Dedifferentiated amniotic fluid mesenchymal stem cell (primary cell): ENCODE measurements at regions not wholly inside any gene's neighbourhood (a gene's known extent, or its start where the extent isn't known, plus 50 kb on each side); places are given as distances from the start of the nearest gene placed in this dataset.
A peak's percentile ranks its signal among the peaks of the same experiment; 100 is the strongest.
"Not testable (repeated sequence)": the region's sequence is repeated elsewhere in the genome, so short reads cannot be mapped to it uniquely, and the experiment has no call there.

Source experiments
- DNase-seq: peaks from one replicate; pipeline ENCODE4 v3.0.0-alpha.2; 2016; ENCODE audit errors: extremely low spot score

DNA sequence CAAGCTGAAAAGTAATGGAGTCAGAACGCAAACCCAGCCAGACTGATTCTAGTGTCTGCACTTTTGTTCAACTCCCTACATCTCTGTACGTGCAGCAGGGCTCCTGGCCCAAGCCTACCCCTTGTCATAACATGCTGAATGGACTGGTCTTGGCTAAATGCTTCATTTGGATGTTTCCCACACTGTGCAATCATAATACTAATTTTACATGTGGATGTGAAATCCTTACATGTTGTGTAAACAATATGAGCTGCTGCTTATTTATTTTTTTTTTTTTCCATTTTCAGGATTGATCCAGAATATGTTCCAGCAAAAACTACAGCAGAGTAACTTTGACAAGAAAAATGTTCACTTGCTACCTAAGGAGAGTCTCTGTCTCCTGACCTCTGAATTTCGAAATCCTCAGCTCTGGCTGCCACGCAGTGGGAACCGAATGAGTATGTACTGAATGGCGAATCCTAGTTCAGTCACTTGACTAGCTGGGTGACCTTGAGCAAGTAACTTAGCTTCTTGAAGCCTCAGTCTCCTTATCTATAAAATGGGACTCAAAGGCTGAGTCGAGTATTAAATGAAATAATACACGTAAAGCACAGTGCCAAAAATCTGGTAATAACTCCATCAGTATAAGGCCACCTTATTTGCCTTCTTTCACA lies 133.4 kb downstream of the EHF start:
- DNase-seq, result no peak

DNA sequence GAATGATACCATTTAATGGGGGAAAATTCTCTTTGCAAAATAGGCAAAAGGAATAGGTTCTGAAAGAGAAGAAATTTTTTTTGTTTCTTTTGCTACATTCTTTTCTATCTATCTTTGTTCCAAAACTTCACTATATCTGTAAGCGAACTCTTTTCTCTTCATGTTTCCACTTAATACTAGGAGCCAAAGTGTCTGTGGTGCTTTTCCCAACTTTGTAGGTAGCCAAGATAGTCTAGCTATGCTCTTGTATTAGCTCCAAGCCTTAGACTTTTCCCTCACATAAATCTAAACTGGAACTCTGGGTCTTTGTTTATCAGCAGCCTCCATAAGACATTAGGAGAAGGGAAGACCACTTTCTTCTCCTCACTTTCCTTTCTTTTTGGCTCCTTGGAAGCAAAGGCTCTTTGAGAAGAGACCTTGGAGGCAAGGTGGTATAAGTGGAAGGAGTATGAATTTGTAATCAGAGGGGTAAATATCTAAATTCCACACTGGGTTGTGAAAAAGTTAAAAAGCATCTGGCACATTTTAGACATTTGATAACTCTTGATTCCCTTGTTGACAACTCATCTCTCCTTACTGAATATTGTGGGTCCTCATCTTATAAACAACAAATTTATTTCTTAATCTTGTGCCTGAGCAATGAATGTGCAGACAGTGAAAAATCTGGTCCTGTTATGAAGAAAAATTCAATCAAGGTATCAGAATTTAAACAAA lies 130.0 kb downstream of the EHF start:
- no peak for DNase-seq

DNA sequence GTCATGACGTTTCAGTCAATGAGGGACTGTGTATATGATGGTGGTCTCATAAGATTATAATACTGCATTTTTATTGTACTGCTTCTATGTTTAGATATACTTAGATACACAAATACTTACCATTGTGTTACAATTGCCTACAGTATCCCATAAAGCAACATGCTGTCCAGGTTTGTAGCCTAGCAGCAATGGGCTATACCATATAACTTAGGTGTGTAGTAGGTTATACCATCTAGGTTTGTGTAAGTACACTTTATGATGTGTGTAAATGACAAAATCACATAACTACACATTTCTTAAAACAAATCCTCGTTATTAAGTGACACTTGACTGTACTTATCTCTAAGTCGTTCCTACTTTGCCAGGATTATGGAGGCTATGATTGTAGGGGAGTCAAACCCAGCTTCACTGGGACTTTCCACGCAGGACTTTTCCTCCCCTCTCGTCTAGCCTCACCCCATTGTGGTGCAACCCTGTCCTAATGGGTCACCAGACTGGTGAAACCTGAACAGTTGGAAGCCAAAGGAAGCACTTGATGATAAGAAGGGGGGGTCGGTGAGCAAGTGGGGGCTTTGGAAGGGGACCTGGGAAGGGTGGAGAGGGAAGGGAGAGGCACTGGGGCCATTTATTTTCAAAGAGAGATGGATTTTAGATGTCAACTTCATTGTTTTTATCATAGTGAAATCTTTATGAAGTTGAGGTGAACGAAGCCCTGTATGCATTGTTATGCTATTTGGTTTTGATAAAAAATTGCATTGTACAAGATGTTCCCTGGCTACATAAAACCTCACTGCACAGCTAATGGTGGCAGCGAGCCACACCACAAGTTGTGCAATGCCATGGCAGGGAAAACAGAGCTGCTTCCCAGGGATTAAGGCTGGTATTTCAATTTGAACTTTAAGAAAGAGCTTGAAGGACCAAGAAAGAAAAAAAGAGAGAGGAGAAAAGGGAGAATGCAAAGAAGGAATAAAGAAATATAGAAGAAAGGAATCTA lies 129.1 kb downstream of the EHF start:
- DNase-seq, result peak; percentile 91

DNA sequence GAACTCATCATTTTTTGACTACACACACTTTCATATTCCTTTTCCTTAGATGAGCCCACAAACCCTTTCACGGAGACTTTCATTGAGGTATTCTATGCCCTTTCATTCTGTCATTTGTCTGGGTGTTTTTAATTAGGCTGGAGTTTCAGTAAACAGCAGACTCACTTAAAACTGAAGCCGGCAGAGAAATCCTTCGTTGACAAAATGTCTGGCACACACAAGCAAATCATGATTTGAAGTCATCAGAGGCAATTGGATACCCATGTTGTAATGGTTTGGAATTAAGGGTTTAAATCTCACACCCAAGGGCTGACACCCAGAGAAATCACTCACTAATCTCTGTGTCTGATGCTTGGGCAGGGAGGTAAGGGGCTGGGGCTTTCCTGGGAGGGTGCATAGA lies 127.1 kb downstream of the EHF start:
- no peak for DNase-seq

DNA sequence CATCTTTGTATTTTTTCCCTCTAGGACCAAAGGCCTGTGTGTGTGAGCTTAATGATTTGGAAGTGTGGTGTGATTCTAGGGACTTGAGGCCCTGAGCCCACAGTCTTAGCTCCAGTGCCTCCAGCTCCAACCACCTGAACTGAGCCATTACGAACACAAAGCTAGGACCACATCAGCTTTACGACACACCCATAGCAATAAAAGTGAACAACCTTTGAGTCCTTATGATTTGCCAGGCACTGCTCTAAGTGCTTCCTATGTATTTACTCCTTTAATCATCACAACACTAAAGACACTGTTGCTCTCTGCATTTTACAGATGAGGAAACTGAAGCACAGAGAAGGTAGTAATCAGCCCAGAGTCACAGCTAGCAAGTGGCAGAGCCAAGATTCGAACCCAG lies 126.4 kb downstream of the EHF start:
- no peak for DNase-seq

DNA sequence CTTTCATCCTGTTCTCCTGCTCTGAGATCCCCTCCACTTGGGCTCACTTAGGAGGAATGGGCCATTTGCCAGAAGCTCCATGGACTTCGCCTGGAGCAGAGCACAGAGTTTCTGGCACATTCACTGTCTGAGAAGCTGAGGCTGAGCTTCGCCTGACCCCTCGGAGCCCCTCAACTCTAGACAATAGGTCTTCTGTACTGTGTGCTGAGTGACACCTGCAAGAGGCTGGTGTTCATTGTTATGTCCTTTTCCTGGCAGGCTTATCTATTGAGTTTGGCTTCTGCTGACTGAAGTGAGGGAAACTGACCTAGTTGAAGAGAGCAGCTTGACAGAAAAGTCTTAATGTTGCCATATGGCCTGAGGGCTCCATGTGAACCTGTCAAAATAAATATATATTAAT lies 124.3 kb downstream of the EHF start:
- no peak for DNase-seq

DNA sequence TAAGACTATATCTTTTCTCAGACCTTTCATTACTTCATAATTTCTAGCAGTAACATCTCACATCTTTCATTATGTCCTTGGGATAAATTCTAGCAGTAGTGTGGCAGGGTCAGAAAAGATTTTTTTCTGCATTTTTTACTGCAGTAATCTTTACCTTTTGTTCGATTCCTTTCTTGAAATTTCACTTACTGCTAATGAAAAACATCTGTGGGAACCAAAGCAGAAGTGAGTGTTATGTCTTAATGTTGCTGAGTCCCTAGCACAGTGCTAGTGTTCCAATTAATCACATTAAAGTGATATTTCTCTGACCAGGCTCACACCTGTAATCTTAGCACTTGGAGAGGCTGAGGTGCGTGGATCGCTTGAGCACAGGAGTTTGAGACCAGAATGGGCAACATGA lies 123.6 kb downstream of the EHF start:
- no peak for DNase-seq

DNA sequence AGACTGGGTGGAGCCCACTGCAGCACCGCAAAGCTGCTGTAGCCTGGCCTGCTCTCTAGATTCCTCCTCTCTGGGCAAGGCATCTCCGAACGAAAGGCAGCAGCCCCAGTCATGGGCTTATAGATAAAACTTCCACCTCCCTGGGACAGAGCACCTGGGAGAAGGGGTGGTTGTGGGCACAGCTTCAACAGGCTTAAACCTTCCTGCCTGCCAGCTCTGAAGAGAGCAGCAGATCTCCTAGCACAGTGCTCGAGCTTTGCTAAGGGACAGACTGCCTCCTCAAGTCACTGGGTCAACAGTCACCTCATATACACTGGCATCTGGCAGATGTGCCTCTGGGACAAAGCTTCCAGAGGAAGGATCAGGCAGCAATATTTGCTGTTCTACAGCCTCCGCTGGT lies 117.3 kb downstream of the EHF start:
- no peak for DNase-seq

DNA sequence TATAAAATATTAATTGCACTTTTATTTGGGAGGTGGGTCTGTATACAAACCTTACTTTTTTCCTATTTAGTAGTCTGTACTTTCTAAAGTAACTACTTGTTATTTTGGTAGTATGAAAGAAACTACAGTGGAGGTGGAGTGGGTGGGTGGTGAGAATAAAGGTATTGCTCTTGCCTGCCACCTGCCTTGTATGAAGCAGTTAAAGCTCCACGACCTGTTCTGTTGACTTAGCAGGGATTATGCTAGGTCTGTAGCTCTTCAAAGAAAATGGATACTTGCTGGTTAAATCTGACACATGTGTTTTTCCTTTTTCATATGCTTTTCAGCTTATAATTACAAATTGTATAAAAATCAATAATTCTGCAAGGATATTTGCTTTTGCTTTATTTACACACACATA lies 111.9 kb downstream of the EHF start:
- no peak for DNase-seq

DNA sequence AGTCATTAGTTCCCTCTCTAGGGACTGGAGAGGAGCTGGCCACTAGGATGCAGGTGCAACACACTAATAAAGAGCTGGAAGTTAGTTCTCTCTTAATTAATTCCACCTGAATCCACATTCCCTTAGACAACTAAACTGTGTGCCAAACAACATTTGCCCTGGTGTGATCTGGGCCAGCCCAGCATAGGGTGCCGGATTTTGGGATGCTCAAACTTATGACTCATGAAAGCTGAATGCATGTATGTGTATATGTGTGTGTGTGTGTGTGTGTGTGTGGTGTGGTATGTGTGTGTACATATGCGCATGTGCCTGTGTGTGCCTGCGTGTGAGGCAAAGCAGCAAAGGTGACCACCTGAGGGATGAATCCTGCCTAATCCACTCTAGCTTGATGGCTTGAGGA lies 110.7 kb downstream of the EHF start:
- no peak for DNase-seq

DNA sequence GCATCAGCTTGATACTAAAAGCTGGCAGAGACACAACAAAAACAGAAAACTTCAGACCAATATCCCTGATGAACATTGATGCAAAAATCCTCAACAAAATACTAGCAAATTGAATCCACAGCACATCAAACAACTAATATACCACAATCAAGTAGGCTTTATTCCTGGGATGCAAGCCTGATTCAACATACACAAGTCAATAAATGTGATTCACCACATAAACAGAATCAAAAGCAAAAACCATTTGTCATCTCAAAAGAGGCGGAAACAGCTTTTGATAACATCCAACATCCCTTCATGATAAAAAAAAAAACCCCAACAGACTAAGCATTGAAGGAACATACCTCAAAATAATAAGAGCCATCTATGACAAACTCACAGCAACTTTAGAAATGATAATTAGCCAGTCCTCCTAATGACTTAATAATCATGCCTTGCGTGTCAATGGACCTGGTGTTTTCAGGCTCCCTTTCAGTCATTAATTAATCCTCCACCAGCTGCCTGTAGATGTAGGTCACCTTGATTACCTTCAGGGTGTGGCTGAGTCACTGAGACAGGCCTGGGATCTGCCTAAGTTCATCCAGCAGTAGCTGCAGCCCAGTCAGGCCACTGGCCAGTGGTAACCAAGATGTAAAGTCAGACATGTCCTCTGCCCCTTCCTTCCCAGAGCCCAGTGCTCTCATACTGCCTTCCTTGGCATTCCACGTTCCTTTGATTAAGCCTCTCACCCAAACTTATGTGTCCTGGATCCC lies 109.8 kb downstream of the EHF start:
- no peak for DNase-seq

DNA sequence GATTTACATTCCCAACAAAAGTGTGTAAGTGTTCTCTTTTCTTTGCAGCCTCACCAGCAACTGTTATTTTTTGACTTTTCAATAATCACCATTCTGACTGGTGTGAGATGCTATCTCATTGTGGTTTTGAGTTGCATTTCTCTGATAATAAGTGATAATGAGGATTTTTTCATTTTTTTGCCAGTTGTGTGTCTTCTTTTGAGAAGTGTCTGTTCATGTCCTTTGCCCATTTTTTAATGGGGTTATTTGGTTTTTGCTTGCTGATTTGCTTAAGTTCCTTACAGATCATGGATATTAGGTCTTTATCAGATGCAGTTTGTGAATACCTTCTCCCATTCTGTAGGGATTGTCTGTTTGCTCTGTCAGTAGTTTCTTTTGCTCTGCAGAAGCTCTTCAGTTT lies 107.7 kb downstream of the EHF start:
- DNase-seq, result no peak

DNA sequence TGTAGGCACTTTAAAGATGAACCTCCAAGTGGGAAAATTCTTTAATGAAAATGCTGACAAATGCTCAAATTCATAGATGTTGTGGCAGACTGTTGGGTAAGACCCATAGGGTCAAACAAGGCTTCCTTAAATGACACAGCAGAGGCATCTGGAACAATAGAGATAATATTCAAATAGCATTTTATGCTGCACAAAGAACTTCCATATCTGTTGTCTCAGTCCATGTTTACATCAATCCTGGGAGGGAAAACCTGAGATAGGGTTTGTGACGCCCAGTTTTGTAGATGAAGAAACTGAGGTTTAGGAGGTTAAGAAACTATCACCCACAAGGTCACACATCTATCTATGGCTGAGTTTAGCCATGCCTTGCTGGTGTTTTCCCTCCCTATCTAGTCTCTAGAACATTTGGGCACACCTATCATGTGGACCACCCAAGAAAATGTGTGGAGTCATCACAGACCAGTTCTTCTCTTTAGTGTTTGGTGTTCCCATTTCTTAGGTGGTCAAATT lies 106.4 kb downstream of the EHF start:
- no peak for DNase-seq

DNA sequence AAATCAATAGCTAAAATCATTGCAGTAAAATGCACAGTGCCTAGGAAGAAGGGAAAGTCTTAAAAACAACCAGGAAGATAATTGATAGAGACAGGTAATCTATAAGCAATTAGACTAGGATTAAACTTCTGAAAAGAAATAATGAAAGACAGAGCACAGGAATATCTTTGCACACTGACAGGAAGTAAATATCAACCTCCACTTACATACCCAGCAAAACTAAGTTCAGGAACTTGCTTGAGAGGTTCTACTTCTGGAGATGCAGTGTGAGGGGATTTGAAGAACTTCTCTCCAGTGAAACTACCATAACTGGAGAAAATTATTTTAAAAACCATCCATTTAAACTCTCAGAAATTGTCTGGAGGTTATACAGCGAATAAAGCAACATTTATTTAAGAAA lies 104.1 kb downstream of the EHF start:
- no peak for DNase-seq

DNA sequence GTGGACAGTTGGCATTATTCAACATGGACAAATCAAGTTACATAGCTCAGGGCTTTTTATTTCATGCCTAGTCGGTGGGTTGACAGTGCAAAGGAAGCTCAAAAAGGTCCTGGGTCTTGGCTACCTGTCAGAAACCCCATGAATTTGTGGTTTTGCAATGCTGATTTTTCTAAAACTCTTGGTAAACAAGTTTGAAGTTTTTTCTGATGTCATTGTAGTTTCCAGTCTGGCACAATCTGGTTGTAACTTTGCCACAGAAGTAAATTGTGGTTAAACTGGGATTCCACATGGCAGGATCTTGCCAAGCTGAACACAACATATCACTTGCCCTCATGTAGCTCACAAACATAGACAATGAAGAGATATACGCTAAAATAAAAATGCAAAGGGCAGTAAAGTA lies 100.8 kb downstream of the EHF start:
- DNase-seq, result no peak

DNA sequence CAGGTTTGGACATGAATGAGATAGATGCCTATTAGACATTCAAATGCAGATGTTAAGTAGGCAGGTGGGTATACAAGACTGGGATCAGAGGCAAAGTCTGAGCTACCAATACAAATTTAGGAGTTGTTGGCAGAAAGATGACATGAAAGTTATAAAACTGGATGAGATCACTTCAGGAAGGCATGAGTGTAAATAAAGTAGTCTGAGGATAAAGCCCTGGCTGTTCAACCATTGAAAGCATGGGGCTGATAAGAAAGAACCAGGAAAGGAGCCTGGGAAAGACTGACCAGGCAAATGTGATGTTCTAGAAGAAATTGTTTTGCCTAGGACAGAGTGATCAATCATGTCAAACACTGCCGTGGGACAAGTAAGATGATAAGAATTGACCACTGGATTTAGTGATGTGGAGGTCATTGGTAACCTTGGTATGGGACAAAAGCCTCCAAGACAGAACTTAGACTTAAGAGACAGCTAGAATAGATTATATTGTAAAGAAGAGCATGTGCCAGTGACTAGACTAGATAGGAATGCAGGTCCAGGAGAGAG lies 98.5 kb downstream of the EHF start:
- no peak for DNase-seq

DNA sequence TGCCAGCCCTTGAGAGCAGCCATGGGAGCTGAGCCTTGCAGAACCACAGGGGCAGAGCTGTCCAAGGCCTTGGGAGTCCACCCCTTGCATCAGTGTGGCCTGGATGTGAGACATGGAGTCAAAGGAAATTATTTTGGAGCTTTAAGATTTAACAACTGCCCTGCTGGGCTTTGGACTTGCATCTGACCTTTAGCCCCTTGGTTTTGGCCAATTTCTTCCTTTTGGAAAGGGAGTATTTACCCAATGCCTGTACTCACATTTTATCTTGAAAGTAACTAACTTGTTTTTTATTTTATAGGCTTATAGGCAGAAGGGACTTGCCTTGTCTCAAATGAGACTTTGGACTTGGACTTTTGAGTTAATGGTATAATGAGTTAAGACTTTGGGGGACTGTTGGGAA lies 92.7 kb downstream of the EHF start:
- DNase-seq, result not testable (repeated sequence)
